HCT116 (cell line): ENCODE measurements at regions not wholly inside any gene's neighbourhood (a gene's known extent, or its start where the extent isn't known, plus 50 kb on each side); places are given as distances from the start of the nearest gene placed in this dataset.

ENCODE experiments used
- CEBPB ChIP-seq: IDR thresholded peaks from 2 replicates; pipeline ENCODE4 v1.6.1; 2012; ENCODE audit warnings: low read depth
- CTCF ChIP-seq, 3 experiments: fragments of 200-600 bp in 1 of 3; sonication (generic) in 1 of 3; IDR thresholded peaks in 2 of 3; conservative IDR thresholded peaks in 1 of 3; 2 replicates each; pipeline ENCODE4 v1.5.1; 2012 to 2017; ENCODE audit warnings: low read depth in 2 of 3, low read length in 2 of 3, antibody characterized with exemption in 1 of 3, borderline replicate concordance in 1 of 3, control low read depth in 1 of 3, mild to moderate bottlenecking in 1 of 3, mixed read lengths in 1 of 3, mixed run types in 1 of 3, moderate library complexity in 1 of 3; ENCODE audit not compliant: insufficient read depth in 1 of 3
- ELF1 ChIP-seq: IDR thresholded peaks from 2 replicates; pipeline ENCODE4 v1.6.1; 2012; ENCODE audit warnings: low read depth, borderline replicate concordance
- FOSL1 ChIP-seq: IDR thresholded peaks from 2 replicates; pipeline ENCODE4 v1.6.1; 2012; ENCODE audit warnings: low read depth
- JUND ChIP-seq: IDR thresholded peaks from 2 replicates; pipeline ENCODE4 v1.6.1; 2012
- POLR2A ChIP-seq: IDR thresholded peaks from 2 replicates; pipeline ENCODE4 v1.7.0; 2011; ENCODE audit warnings: borderline replicate concordance; ENCODE audit not compliant: insufficient read depth, insufficient read length; ENCODE audit errors: extremely low read depth
- RAD21 ChIP-seq: IDR thresholded peaks from 2 replicates; pipeline ENCODE4 v1.6.1; 2012; ENCODE audit warnings: low read depth, mild to moderate bottlenecking

- TF ChIP-seq JUND (no peak), RAD21 (no peak), CTCF (IDR thresholded peaks at IDR 0.05 in 2 of 3, conservative IDR thresholded peaks at IDR 0.05 in 1 of 3; ENCODE audit: borderline replicate concordance in 1 of 3, insufficient read depth in 1 of 3, low read depth in 2 of 3, low read length in 2 of 3) (no peak), POLR2A (no peak), ELF1 (no peak), FOSL1 (no peak), CEBPB (no peak)
These were observed 567.4 kb downstream of the INHBA start for GRCh38 chr7:41135511-41135910.
